AG09319 (cell line): ENCODE measurements at regions not wholly inside any gene's neighbourhood (a gene's known extent, or its start where the extent isn't known, plus 50 kb on each side); places are given as distances from the start of the nearest gene placed in this dataset.

ENCODE experiments used
- DNase-seq: peaks from one replicate; pipeline ENCODE4 v3.0.0-alpha.2; 2010; ENCODE audit warnings: low read depth; ENCODE audit errors: extremely low read depth
- CTCF ChIP-seq: IDR thresholded peaks from 2 replicates; pipeline ENCODE4 v1.5.1; 2011; ENCODE audit warnings: low read depth, mild to moderate bottlenecking, inconsistent platforms, low read length, moderate library complexity

DNA sequence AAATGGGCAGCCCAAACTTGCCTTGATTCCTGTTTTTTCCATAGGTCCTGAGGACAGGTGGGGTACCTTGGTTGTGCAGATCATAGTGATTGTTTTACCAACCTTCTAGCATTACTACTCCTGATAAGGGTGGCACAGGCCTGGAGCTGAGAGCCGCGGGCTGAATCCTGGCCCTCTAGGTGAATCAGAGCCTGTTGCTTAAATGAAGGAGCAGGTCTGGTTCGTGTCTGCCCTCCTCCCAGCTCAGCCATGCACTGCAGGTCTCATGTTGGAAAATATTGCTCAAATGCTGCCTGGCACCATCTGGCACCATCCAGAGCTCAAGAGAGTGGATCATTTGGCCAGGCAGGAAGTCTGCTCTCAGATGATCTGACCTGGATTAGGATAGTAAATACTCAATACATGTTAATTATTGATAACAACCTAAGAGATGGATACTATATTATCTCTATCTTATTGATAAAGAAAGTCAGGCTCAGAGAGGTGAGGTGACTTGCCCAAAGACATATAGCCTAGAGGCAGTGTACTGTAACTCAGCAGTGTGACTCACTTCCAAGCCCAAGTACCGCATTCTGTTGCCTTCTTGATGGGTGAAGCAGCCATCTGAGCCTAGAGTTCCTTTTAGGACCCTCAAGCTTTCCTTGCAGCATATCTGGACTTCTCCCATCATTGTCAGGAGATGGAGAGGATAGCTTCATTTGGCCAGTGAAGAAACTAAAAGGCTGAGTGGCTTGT is 104.3 kb upstream of the PITX1 start:
- DNase-seq: no peak
- TF ChIP-seq CTCF: no peak

- TF ChIP-seq CTCF: no peak
- DNase-seq: no peak
These were observed 103.3 kb upstream of the PITX1 start for GRCh38 chr5:135137146-135137915.

- no peak for TF ChIP-seq CTCF
- DNase-seq: no peak
These were observed 102.5 kb upstream of the PITX1 start for GRCh38 chr5:135136546-135136945.

DNA sequence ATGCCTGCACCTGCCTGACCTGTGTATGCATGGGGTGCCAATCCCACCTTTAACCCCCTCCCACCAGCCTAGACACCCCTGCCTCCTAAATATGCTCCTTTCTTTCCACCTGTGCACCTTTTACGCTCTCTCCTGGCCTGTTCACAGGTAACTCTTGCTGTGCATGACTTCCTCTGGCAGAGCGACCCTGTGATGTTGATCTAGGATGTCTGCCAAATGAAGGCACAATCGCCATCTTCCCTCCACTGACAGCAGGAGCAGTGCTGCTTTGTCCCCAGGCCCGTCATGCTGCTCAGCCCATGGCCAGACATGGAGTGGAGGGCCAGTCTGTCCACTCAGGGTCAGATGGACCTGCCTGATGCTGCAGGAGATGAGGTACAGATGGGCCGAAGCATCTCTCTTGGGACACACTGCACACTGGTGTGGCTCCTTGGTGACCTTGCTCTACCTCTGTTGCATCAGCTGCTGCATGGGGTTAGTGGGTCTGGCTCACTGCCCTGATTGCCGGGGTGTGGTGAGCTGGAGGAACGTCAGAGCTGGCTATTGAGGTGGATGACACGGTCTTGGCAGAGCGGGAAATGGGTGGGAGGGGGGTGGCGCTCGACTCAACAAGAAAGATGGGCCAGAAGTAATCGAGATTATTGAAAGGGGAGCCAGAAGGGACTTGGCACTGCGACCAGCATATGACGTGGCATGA is 101.7 kb upstream of the PITX1 start:
- no peak for TF ChIP-seq CTCF
- DNase-seq: peak; percentile 88

GRCh38 chr5:135134691-135135381 is 100.8 kb upstream of the PITX1 start:
- no peak for TF ChIP-seq CTCF

DNA sequence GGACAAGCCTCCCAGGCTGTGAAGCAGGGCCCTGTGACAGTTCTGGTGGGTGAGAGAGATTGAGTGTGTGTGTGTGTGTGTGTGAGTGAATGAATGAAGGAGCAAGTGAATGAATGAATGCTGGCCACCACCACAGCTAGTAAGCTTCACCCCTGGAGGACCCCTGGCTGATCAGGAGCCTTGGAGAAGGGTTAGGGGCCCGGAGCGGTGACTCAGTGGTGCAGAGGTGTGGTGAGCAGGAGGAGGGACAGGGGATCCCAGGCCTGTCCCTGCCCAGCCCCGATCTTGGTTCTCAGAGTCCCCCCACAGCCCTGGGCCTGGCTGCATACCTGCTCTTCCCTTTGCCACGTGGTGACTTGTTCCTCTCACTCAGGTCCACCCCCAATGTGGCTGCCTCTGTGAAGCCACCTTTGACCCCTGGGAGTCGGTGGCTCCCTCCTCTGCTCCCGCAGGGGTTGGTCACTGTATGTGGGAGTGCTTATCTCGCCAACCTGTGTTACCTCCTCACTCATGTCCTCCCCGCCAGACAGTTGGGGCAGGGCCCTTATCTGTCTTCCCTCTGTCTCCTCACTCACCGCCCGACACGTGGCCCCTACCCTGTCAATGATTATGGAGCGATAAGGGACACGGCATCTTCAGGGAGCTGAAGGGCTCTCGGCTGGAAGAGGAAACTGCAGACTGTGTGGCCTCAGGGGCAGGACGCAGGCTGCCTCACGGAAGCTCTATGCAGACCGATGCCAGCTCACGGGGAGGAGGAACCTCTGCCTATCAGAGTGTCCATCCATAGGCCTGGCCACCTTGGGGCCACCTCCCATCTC is 99.9 kb upstream of the PITX1 start:
- no peak for DNase-seq
- no peak for TF ChIP-seq CTCF

More at GRCh38 chr5:135134691-135135381, 100.8 kb upstream of the PITX1 start:
- DNase-seq: no peak
